ENCODE measurements at regions not wholly inside any gene's neighbourhood (a gene's known extent, or its start where the extent isn't known, plus 50 kb on each side); places are given as distances from the start of the nearest gene placed in this dataset.

DNA sequence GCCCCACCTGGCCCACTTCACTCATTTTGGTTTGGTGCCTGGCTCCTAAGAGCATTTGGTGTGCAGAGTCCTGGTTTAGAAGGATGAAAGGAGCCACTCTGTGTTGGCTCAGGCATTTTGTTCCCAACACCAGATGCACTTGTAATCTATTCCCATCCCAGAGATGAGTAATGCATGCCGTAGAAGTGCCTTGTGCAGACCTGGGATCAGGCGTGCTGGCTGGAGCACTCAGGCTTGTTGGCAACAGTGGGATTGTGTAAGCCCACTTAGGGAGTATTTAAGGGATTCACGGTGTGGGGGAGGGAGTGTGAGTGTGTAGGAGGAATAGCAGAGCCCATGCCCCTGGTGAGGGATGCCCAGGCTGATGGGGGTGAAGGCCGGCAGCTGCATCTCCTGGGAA lies 501.5 kb upstream of the TBX3 start:
- no peak for TF ChIP-seq RNF2 (IDR thresholded peaks at IDR 0.05; ENCODE audit: borderline replicate concordance, low read depth, low read length, missing control alignments, poor library complexity, severe bottlenecking)
- TF ChIP-seq EP300 (IDR thresholded peaks at IDR 0.05; ENCODE audit: borderline replicate concordance in 1 of 2, low read depth in 2 of 2, low read length in 2 of 2): no peak
- no peak for TF ChIP-seq POLR2A (IDR thresholded peaks at IDR 0.05; ENCODE audit: control extremely low read depth in 1 of 2, low read depth in 2 of 2, low read length in 2 of 2)
- TF ChIP-seq SUZ12 (IDR thresholded peaks at IDR 0.05; ENCODE audit: low read length): no peak
- TF ChIP-seq EZH2 (IDR thresholded peaks at IDR 0.05; ENCODE audit: low read depth, low read length, severe bottlenecking): no peak
- no peak for TF ChIP-seq CREB1 (IDR thresholded peaks at IDR 0.05)
- TF ChIP-seq EGR1 (IDR thresholded peaks at IDR 0.05; ENCODE audit: borderline replicate concordance, low read depth, low read length): no peak
- no peak for TF ChIP-seq KDM5A (IDR thresholded peaks at IDR 0.05; ENCODE audit: low read length)
- TF ChIP-seq, protein P1, sequence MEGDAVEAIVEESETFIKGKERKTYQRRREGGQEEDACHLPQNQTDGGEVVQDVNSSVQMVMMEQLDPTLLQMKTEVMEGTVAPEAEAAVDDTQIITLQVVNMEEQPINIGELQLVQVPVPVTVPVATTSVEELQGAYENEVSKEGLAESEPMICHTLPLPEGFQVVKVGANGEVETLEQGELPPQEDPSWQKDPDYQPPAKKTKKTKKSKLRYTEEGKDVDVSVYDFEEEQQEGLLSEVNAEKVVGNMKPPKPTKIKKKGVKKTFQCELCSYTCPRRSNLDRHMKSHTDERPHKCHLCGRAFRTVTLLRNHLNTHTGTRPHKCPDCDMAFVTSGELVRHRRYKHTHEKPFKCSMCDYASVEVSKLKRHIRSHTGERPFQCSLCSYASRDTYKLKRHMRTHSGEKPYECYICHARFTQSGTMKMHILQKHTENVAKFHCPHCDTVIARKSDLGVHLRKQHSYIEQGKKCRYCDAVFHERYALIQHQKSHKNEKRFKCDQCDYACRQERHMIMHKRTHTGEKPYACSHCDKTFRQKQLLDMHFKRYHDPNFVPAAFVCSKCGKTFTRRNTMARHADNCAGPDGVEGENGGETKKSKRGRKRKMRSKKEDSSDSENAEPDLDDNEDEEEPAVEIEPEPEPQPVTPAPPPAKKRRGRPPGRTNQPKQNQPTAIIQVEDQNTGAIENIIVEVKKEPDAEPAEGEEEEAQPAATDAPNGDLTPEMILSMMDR (IDR thresholded peaks at IDR 0.05; ENCODE audit: control extremely low read depth in 1 of 3, insufficient read depth in 1 of 3, low read depth in 1 of 3, low read length in 3 of 3): no peak
- TF ChIP-seq, protein P2, sequence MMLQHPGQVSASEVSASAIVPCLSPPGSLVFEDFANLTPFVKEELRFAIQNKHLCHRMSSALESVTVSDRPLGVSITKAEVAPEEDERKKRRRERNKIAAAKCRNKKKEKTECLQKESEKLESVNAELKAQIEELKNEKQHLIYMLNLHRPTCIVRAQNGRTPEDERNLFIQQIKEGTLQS (IDR thresholded peaks at IDR 0.05; ENCODE audit: insufficient read depth, low read depth, low read length): no peak
- TF ChIP-seq HDAC6 (IDR thresholded peaks at IDR 0.05; ENCODE audit: low read depth, low read length): no peak

Data from H1 (cell line).